ENCODE measurements at regions not wholly inside any gene's neighbourhood (a gene's known extent, or its start where the extent isn't known, plus 50 kb on each side); places are given as distances from the start of the nearest gene placed in this dataset.
"Not testable (repeated sequence)": the region's sequence is repeated elsewhere in the genome, so short reads cannot be mapped to it uniquely, and the experiment has no call there.

GRCh38 chr20:30297878-30298595 is 959.4 kb upstream of the DEFB115 start:
- not testable (repeated sequence) for TF ChIP-seq POLR2AphosphoS5 (IDR thresholded peaks at IDR 0.05; ENCODE audit: insufficient read depth in 1 of 2, low read depth in 1 of 2); CTCF (IDR thresholded peaks at IDR 0.05)
